Panc1 (cell line): ENCODE measurements at regions not wholly inside any gene's neighbourhood (a gene's known extent, or its start where the extent isn't known, plus 50 kb on each side); places are given as distances from the start of the nearest gene placed in this dataset.

Source experiments
- CTCF ChIP-seq: fragments of 450-650 bp; IDR thresholded peaks from 2 replicates; pipeline ENCODE4 v1.5.1; 2017; ENCODE audit warnings: mild to moderate bottlenecking
- POLR2AphosphoS5 ChIP-seq: IDR thresholded peaks from 2 replicates; pipeline ENCODE4 v1.6.1; 2012; ENCODE audit warnings: mild to moderate bottlenecking, low read depth, low read length, moderate library complexity
- REST ChIP-seq, 2 experiments: IDR thresholded peaks; 2 replicates each; pipeline ENCODE4 v1.6.1; 2011 to 2012; ENCODE audit warnings: low read depth in 2 of 2, control low read depth in 1 of 2, low read length in 1 of 2, mild to moderate bottlenecking in 1 of 2, moderate library complexity in 1 of 2; ENCODE audit not compliant: insufficient read depth in 1 of 2
- TCF7L2 ChIP-seq: IDR thresholded peaks from 2 replicates; pipeline ENCODE4 v1.6.1; 2011; ENCODE audit warnings: mild to moderate bottlenecking, low read depth, low read length, inconsistent platforms

DNA sequence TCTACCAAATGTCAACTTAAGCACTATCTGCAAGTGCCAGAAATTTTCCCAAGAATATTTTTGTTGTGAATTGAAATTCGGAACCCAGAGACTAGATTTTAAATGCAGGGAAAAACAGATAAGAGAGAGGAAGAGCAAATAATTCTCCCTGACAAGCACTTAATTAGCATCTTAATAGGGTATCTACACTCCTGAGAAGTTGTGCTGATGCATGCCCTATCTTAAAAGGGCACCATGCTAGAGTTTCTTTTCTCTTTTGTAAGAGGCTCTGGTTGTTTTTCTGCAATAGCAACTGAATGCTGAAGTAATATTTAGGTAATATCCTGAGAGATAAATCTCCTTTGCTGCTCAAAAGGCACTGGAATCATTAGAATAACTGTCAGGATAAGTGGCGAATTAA lies 139.9 kb upstream of the UGT8 start:
- TF ChIP-seq CTCF = no peak
- no peak for TF ChIP-seq TCF7L2
- no peak for TF ChIP-seq REST (IDR thresholded peaks at IDR 0.05; ENCODE audit: insufficient read depth in 1 of 2, low read depth in 2 of 2, low read length in 1 of 2)
- no peak for TF ChIP-seq POLR2AphosphoS5
